ENCODE measurements at regions not wholly inside any gene's neighbourhood (a gene's known extent, or its start where the extent isn't known, plus 50 kb on each side); places are given as distances from the start of the nearest gene placed in this dataset.
"Not testable (repeated sequence)": the region's sequence is repeated elsewhere in the genome, so short reads cannot be mapped to it uniquely, and the experiment has no call there.

GRCh38 chr9:22228542-22228941, 218.1 kb upstream of the DMRTA1 start:
- no peak for FAIRE-seq

GRCh38 chr9:22229069-22229468, 217.6 kb upstream of the DMRTA1 start:
- TF ChIP-seq POLR2AphosphoS5 (IDR thresholded peaks at IDR 0.05; ENCODE audit: low read depth, low read length) (no peak), POLR2A (IDR thresholded peaks at IDR 0.05; ENCODE audit: low read depth, low read length) (no peak), TAF1 (IDR thresholded peaks at IDR 0.05; ENCODE audit: borderline replicate concordance, low read depth, low read length) (no peak)
- FAIRE-seq (no peak), DNase-seq (ENCODE audit: insufficient read length) (no peak)

More at GRCh38 chr9:22228542-22228941, 218.1 kb upstream of the DMRTA1 start:
- DNase-seq (ENCODE audit: insufficient read length): no peak
- TF ChIP-seq TAF1 (IDR thresholded peaks at IDR 0.05; ENCODE audit: borderline replicate concordance, low read depth, low read length) (no peak), POLR2AphosphoS5 (IDR thresholded peaks at IDR 0.05; ENCODE audit: low read depth, low read length) (no peak), POLR2A (IDR thresholded peaks at IDR 0.05; ENCODE audit: low read depth, low read length) (no peak)

- FAIRE-seq; DNase-seq (ENCODE audit: insufficient read length): not testable (repeated sequence)
Measured at GRCh38 chr9:22231309-22231708, 215.3 kb upstream of the DMRTA1 start.

- TF ChIP-seq TAF1 (IDR thresholded peaks at IDR 0.05; ENCODE audit: borderline replicate concordance, low read depth, low read length): no peak
- TF ChIP-seq POLR2A (IDR thresholded peaks at IDR 0.05; ENCODE audit: low read depth, low read length): no peak
- no peak for TF ChIP-seq POLR2AphosphoS5 (IDR thresholded peaks at IDR 0.05; ENCODE audit: low read depth, low read length)
- no peak for DNase-seq (ENCODE audit: insufficient read length)
- no peak for FAIRE-seq
Measured at GRCh38 chr9:22232971-22233370, 213.7 kb upstream of the DMRTA1 start.

GRCh38 chr9:22237497-22238363, 208.9 kb upstream of the DMRTA1 start:
- FAIRE-seq: no peak
- DNase-seq (ENCODE audit: insufficient read length): no peak
- TF ChIP-seq POLR2AphosphoS5 (IDR thresholded peaks at IDR 0.05; ENCODE audit: low read depth, low read length): no peak

- TF ChIP-seq POLR2AphosphoS5 (IDR thresholded peaks at IDR 0.05; ENCODE audit: low read depth, low read length) (no peak), TAF1 (IDR thresholded peaks at IDR 0.05; ENCODE audit: borderline replicate concordance, low read depth, low read length) (no peak), POLR2A (IDR thresholded peaks at IDR 0.05; ENCODE audit: low read depth, low read length) (no peak)
- DNase-seq (ENCODE audit: insufficient read length) (no peak), FAIRE-seq (peak; percentile 9)
Measured at GRCh38 chr9:22238809-22239684, 207.6 kb upstream of the DMRTA1 start.

GRCh38 chr9:22240619-22241018, 206.0 kb upstream of the DMRTA1 start:
- DNase-seq (ENCODE audit: insufficient read length) (no peak), FAIRE-seq (peak; percentile 80)
- TF ChIP-seq POLR2AphosphoS5 (IDR thresholded peaks at IDR 0.05; ENCODE audit: low read depth, low read length) (no peak), TAF1 (IDR thresholded peaks at IDR 0.05; ENCODE audit: borderline replicate concordance, low read depth, low read length) (no peak), POLR2A (IDR thresholded peaks at IDR 0.05; ENCODE audit: low read depth, low read length) (no peak)

- TF ChIP-seq TAF1 (IDR thresholded peaks at IDR 0.05; ENCODE audit: borderline replicate concordance, low read depth, low read length) (no peak), POLR2AphosphoS5 (IDR thresholded peaks at IDR 0.05; ENCODE audit: low read depth, low read length) (no peak), POLR2A (IDR thresholded peaks at IDR 0.05; ENCODE audit: low read depth, low read length) (no peak)
- FAIRE-seq (no peak), DNase-seq (ENCODE audit: insufficient read length) (no peak)
Measured at GRCh38 chr9:22241024-22241423, 205.6 kb upstream of the DMRTA1 start.

GRCh38 chr9:22241611-22242010, 205.0 kb upstream of the DMRTA1 start:
- TF ChIP-seq TAF1 (IDR thresholded peaks at IDR 0.05; ENCODE audit: borderline replicate concordance, low read depth, low read length) (no peak), POLR2A (IDR thresholded peaks at IDR 0.05; ENCODE audit: low read depth, low read length) (no peak), POLR2AphosphoS5 (IDR thresholded peaks at IDR 0.05; ENCODE audit: low read depth, low read length) (no peak)
- FAIRE-seq: no peak
- DNase-seq (ENCODE audit: insufficient read length): no peak

GRCh38 chr9:22244139-22245011, 202.2 kb upstream of the DMRTA1 start:
- peak; percentile 76 for FAIRE-seq
- no peak for TF ChIP-seq POLR2AphosphoS5 (IDR thresholded peaks at IDR 0.05; ENCODE audit: low read depth, low read length)
- no peak for TF ChIP-seq TAF1 (IDR thresholded peaks at IDR 0.05; ENCODE audit: borderline replicate concordance, low read depth, low read length)
- TF ChIP-seq POLR2A (IDR thresholded peaks at IDR 0.05; ENCODE audit: low read depth, low read length): no peak
- DNase-seq (ENCODE audit: insufficient read length): no peak

GRCh38 chr9:22255337-22255736, 191.3 kb upstream of the DMRTA1 start:
- no peak for FAIRE-seq
- DNase-seq (ENCODE audit: insufficient read length): no peak
- no peak for TF ChIP-seq POLR2A (IDR thresholded peaks at IDR 0.05; ENCODE audit: low read depth, low read length)
- no peak for TF ChIP-seq TAF1 (IDR thresholded peaks at IDR 0.05; ENCODE audit: borderline replicate concordance, low read depth, low read length)
- TF ChIP-seq POLR2AphosphoS5 (IDR thresholded peaks at IDR 0.05; ENCODE audit: low read depth, low read length): no peak

All from GM12892 (cell line).